ENCODE measurements at regions not wholly inside any gene's neighbourhood (a gene's known extent, or its start where the extent isn't known, plus 50 kb on each side); places are given as distances from the start of the nearest gene placed in this dataset.

- DNase-seq (ENCODE audit: low read depth) = no peak
- no peak for TF ChIP-seq CTCF (conservative IDR thresholded peaks at IDR 0.05; ENCODE audit: low read depth, low read length)
- no peak overlapping the region for H3K4me3 ChIP-seq (ENCODE audit: low read depth, low read length)
Observed at GRCh38 chr17:33667671-33668070, 374.6 kb upstream of the ASIC2 start.

- no peak overlapping the region for H3K4me3 ChIP-seq (ENCODE audit: low read depth, low read length)
- no peak for TF ChIP-seq CTCF (conservative IDR thresholded peaks at IDR 0.05; ENCODE audit: low read depth, low read length)
- no peak for DNase-seq (ENCODE audit: low read depth)
Observed at GRCh38 chr17:33668516-33668915, 375.4 kb upstream of the ASIC2 start.

GRCh38 chr17:33671491-33671890 lies 378.4 kb upstream of the ASIC2 start:
- no peak for TF ChIP-seq CTCF (conservative IDR thresholded peaks at IDR 0.05; ENCODE audit: low read depth, low read length)
- H3K4me3 ChIP-seq (ENCODE audit: low read depth, low read length) = no peak overlapping the region
- no peak for DNase-seq (ENCODE audit: low read depth)

GRCh38 chr17:33674685-33675084 lies 381.6 kb upstream of the ASIC2 start:
- no peak for DNase-seq (ENCODE audit: low read depth)
- H3K4me3 ChIP-seq (ENCODE audit: low read depth, low read length) = no peak overlapping the region
- peak; percentile 79 for TF ChIP-seq CTCF (conservative IDR thresholded peaks at IDR 0.05; ENCODE audit: low read depth, low read length)

GRCh38 chr17:33676444-33676843 lies 383.3 kb upstream of the ASIC2 start:
- no peak for TF ChIP-seq CTCF (conservative IDR thresholded peaks at IDR 0.05; ENCODE audit: low read depth, low read length)
- H3K4me3 ChIP-seq (ENCODE audit: low read depth, low read length) = no peak overlapping the region
- DNase-seq (ENCODE audit: low read depth) = no peak

- TF ChIP-seq CTCF (conservative IDR thresholded peaks at IDR 0.05; ENCODE audit: low read depth, low read length) = no peak
- no peak for DNase-seq (ENCODE audit: low read depth)
- no peak overlapping the region for H3K4me3 ChIP-seq (ENCODE audit: low read depth, low read length)
Observed at GRCh38 chr17:33679595-33679994, 386.5 kb upstream of the ASIC2 start.

GRCh38 chr17:33680472-33680871 lies 387.4 kb upstream of the ASIC2 start:
- DNase-seq (ENCODE audit: low read depth) = no peak
- no peak for TF ChIP-seq CTCF (conservative IDR thresholded peaks at IDR 0.05; ENCODE audit: low read depth, low read length)

More at GRCh38 chr17:33680472-33680871, 387.4 kb upstream of the ASIC2 start:
- no peak overlapping the region for H3K4me3 ChIP-seq (ENCODE audit: low read depth, low read length)
